GM19372 (cell line): ENCODE measurements at regions not wholly inside any gene's neighbourhood (a gene's known extent, or its start where the extent isn't known, plus 50 kb on each side); places are given as distances from the start of the nearest gene placed in this dataset.
"Not testable (repeated sequence)": the region's sequence is repeated elsewhere in the genome, so short reads cannot be mapped to it uniquely, and the experiment has no call there.

Experiments used
- ATAC-seq: cut with Tn5 transposase; IDR thresholded peaks from one replicate; pipeline ENCODE4 v1.9.1; 2021; ENCODE audit warnings: mild to moderate bottlenecking, low read depth, moderate library complexity; ENCODE audit not compliant: unreplicated experiment

- no peak for ATAC-seq
These were observed 231.4 kb upstream of the ZEB2 start for GRCh38 chr2:144751142-144751905.

DNA sequence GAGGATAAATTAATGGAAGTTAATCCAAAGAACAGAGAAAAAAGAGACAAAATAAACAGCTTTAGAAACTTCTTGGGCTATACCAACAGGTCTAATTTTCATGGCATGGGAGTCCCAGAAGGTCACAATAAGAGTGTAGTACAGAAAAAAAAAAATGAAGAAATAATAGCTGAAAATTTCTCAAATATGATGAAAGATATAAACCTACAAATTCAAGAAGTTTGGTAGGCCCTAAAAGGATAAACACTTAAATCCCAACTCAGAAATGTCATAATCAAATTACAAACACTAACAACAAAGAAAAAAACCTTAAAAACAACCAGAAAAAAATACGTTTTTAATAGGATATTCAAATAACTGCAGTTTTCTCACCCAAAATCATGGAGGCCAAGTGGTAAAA is 229.3 kb upstream of the ZEB2 start:
- ATAC-seq: no peak

- no peak for ATAC-seq
These were observed 228.5 kb upstream of the ZEB2 start for GRCh38 chr2:144748443-144748842.

DNA sequence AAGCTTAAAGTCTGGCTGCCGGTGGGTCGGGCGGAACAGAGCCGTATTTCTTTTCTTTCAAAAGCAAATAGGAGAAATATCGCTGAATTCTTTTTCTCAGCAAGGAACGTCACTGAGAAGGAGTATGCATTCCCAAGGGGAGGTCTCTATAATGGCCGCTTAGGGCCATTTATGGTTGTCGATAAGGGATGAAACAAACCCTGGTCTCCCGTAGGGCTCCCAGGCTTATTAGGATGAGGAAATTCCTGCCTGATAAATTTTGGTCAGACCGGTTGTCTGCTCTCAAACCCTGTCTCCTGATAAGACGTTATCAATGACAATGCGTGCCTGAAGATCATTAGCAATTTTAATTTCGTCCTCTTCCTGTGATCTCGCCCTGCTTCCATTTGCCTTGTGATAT is 227.7 kb upstream of the ZEB2 start:
- ATAC-seq: no peak

DNA sequence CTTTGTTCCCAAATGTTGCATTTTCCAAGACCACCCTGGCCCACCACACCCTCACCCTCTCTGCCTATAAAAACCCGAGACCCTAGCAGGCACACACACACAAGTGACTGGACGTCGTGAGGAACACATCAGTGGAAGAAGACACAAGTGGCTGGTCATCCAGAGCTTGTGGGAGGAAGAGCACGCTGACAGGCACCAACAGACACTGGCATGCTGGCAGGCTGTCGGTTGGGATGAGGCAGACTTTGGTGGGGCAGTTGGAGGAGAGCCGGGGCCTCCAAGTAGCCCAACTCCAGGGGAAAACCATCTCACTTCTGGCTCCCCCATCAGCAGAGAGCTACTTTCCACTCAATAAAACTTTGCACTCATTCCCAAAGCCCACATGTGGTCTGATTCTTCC is 225.5 kb upstream of the ZEB2 start:
- no peak for ATAC-seq

GRCh38 chr2:144738749-144739148 is 218.8 kb upstream of the ZEB2 start:
- ATAC-seq: no peak

DNA sequence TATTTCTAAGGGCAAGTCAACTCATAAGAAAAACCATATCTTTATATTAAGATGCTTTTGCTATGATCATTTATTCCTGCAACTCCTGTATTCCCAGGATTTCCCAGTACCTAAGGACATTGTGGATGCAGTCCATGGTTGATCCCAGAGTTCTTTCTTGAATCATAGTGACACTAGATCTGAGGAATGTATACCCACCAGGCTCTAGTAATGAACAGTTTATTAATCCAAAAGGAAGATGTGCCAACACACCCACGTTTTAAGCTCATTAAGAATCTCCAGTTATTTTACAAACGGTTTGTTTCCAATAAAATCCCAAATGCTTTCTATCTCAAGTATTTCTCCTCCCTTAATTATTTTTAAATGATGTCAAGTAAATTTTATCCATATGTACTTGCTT is 210.8 kb upstream of the ZEB2 start:
- ATAC-seq: no peak

GRCh38 chr2:144724460-144724859 is 204.5 kb upstream of the ZEB2 start:
- not testable (repeated sequence) for ATAC-seq

GRCh38 chr2:144718376-144718775 is 198.5 kb upstream of the ZEB2 start:
- no peak for ATAC-seq

- no peak for ATAC-seq
These were observed 196.1 kb upstream of the ZEB2 start for GRCh38 chr2:144715992-144716391.

- no peak for ATAC-seq
These were observed 193.5 kb upstream of the ZEB2 start for GRCh38 chr2:144713410-144713809.

GRCh38 chr2:144712550-144712940 is 192.6 kb upstream of the ZEB2 start:
- ATAC-seq: no peak

- ATAC-seq: no peak
These were observed 192.0 kb upstream of the ZEB2 start for GRCh38 chr2:144711630-144712549.

- no peak for ATAC-seq
These were observed 191.2 kb upstream of the ZEB2 start for GRCh38 chr2:144711084-144711483.

GRCh38 chr2:144708626-144709025 is 188.7 kb upstream of the ZEB2 start:
- no peak for ATAC-seq

DNA sequence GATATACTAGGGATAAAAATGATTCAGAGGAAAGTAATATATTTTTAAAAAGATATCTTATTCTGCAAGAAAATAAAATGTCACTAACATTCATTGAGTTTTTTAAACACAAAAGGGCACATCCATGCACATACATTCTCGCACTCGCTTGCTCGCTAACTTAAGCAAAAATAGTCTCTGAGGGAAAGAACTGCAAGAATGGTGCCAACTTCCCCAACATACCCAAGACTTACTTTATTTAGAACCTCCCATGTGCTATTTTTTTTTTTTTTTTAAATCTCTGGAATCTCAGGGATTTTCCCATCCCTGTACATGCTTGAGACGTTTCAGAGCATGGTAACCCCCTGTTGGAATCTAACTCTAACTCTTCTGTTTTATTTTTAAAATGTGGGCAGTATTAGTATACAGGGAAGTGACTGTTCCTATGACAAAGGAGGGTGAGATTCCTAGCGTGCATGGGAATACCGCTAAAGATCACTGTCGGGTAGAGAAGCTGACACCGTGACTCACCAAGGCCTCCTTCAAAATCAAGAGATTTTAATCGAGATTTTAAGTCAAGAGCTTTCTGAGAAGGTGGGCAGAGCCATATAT is 187.9 kb upstream of the ZEB2 start:
- ATAC-seq: no peak

GRCh38 chr2:144706647-144707046 is 186.7 kb upstream of the ZEB2 start:
- no peak for ATAC-seq

GRCh38 chr2:144705328-144706245 is 185.7 kb upstream of the ZEB2 start:
- ATAC-seq: no peak

DNA sequence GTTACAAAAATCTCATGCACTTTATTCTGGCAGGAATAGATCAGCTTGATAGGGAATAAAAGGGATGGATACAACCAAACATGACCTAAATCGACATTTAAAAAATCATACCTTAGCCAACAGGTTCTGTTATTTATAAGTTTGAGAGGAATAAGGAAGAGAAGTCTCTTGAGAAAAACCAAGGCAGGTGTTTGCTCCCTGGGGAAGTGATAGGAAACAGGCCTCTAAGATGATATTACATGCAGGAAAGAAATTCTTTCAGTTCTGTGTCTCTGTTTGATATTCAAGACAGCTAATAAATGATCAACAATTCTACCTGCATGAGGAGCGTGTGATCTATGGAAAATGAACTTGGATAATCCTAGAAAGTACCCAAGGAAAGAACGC is 184.8 kb upstream of the ZEB2 start:
- no peak for ATAC-seq
